ENCODE measurements at regions not wholly inside any gene's neighbourhood (a gene's known extent, or its start where the extent isn't known, plus 50 kb on each side); places are given as distances from the start of the nearest gene placed in this dataset.

- H3K9me3 Mint-ChIP-seq, result peaks cover 0 to 16% (median 7%) of the 10 kb centered on the region in 8 donors
- POLR2A ChIA-PET (ENCODE audit: partially characterized antibody), result no interaction called here
These were observed 99.3 kb upstream of the FAM20C start for GRCh38 chr7:92888-93672.

GRCh38 chr7:94251-94801, 98.0 kb upstream of the FAM20C start:
- Mint-ChIP-seq H3K4me1 (peaks cover 4 to 8% (median 5%) of the 10 kb centered on the region in 4 donors), H3K27ac (no peak overlapping the region), H3K36me3 (no peaks in the 10 kb centered on the region), H3K27me3 (peaks cover 8 to 14% of the 10 kb centered on the region in 2 donors), H3K9me3 (peaks cover 0 to 24% (median 12%) of the 10 kb centered on the region in 8 donors), H3K4me3 (no peak overlapping the region)
- DNase-seq, result no peak
- H3K4me1 ChIP-seq (ENCODE audit: insufficient read depth, low read length), result no peaks in the 10 kb centered on the region
- H3K27ac ChIP-seq (ENCODE audit: low read depth, low read length), result no peak overlapping the region
- no peaks in the 10 kb centered on the region for H3K27me3 ChIP-seq (ENCODE audit: insufficient read depth, low read length)
- ChIA-PET CTCF (ENCODE audit: partially characterized antibody) (no interaction called here), POLR2A (ENCODE audit: partially characterized antibody) (no interaction called here)
- no peaks in the 10 kb centered on the region for H3K9me3 ChIP-seq (ENCODE audit: control insufficient read depth in 1 of 2, low read length in 2 of 2)
- intact Hi-C loops (cut with micrococcal nuclease), result no loop called here
- H3K36me3 ChIP-seq (ENCODE audit: insufficient read depth, low read length), result no peaks in the 10 kb centered on the region
- H3K4me3 ChIP-seq (ENCODE audit: low read length in 2 of 2), result no peak overlapping the region

More at GRCh38 chr7:92888-93672, 99.3 kb upstream of the FAM20C start:
- no peaks in the 10 kb centered on the region for H3K36me3 Mint-ChIP-seq
- H3K27ac ChIP-seq (ENCODE audit: low read depth, low read length), result no peak overlapping the region
- peaks cover 8 to 14% of the 10 kb centered on the region in 2 donors for H3K27me3 Mint-ChIP-seq
- no peak overlapping the region for H3K27ac Mint-ChIP-seq
- no peak for DNase-seq
- H3K36me3 ChIP-seq (ENCODE audit: insufficient read depth, low read length), result no peaks in the 10 kb centered on the region
- no peaks in the 10 kb centered on the region for H3K4me1 ChIP-seq (ENCODE audit: insufficient read depth, low read length)
- no peak overlapping the region for H3K4me3 Mint-ChIP-seq
- H3K4me3 ChIP-seq (ENCODE audit: low read length in 2 of 2), result no peak overlapping the region
- CTCF ChIA-PET (ENCODE audit: partially characterized antibody), result no interaction called here
- no peaks in the 10 kb centered on the region for H3K9me3 ChIP-seq (ENCODE audit: control insufficient read depth in 1 of 2, low read length in 2 of 2)
- no peaks in the 10 kb centered on the region for H3K27me3 ChIP-seq (ENCODE audit: insufficient read depth, low read length)
- intact Hi-C loops (cut with micrococcal nuclease), result no loop called here
- H3K4me1 Mint-ChIP-seq, result peaks cover 4 to 8% (median 5%) of the 10 kb centered on the region in 4 donors

- ChIA-PET POLR2A (ENCODE audit: partially characterized antibody) (no interaction called here), CTCF (ENCODE audit: partially characterized antibody) (no interaction called here)
- Histone ChIP-seq H3K9me3 (ENCODE audit: control insufficient read depth in 1 of 2, low read length in 2 of 2) (no peaks in the 10 kb centered on the region), H3K27me3 (ENCODE audit: insufficient read depth, low read length) (no peaks in the 10 kb centered on the region), H3K27ac (ENCODE audit: low read depth, low read length) (no peak overlapping the region), H3K4me3 (ENCODE audit: low read length in 2 of 2) (no peak overlapping the region), H3K4me1 (ENCODE audit: insufficient read depth, low read length) (no peaks in the 10 kb centered on the region), H3K36me3 (ENCODE audit: insufficient read depth, low read length) (no peaks in the 10 kb centered on the region)
- H3K27ac Mint-ChIP-seq, result no peak overlapping the region
- intact Hi-C loops (cut with micrococcal nuclease), result no loop called here
- no peak for DNase-seq
- no peak overlapping the region for H3K4me3 Mint-ChIP-seq
- H3K9me3 Mint-ChIP-seq, result peaks cover 0 to 33% (median 13%) of the 10 kb centered on the region in 8 donors
- H3K4me1 Mint-ChIP-seq, result peaks cover 4 to 8% (median 5%) of the 10 kb centered on the region in 4 donors
- H3K36me3 Mint-ChIP-seq, result no peaks in the 10 kb centered on the region
- H3K27me3 Mint-ChIP-seq, result peaks cover 8 to 14% of the 10 kb centered on the region in 2 donors
These were observed 97.0 kb upstream of the FAM20C start for GRCh38 chr7:95180-95862.

GRCh38 chr7:95863-96260, 96.5 kb upstream of the FAM20C start:
- no peak overlapping the region for H3K27ac ChIP-seq (ENCODE audit: low read depth, low read length)
- no peaks in the 10 kb centered on the region for H3K27me3 ChIP-seq (ENCODE audit: insufficient read depth, low read length)
- Mint-ChIP-seq H3K9me3 (peaks cover 0 to 34% (median 13%) of the 10 kb centered on the region in 8 donors), H3K27me3 (peaks cover 7 to 13% of the 10 kb centered on the region in 2 donors), H3K36me3 (no peaks in the 10 kb centered on the region), H3K27ac (no peak overlapping the region), H3K4me1 (peaks cover 0 to 2% (median under 1%) of the 10 kb centered on the region in 4 donors), H3K4me3 (no peak overlapping the region)
- DNase-seq, result no peak
- H3K4me1 ChIP-seq (ENCODE audit: insufficient read depth, low read length), result no peaks in the 10 kb centered on the region
- no peaks in the 10 kb centered on the region for H3K36me3 ChIP-seq (ENCODE audit: insufficient read depth, low read length)
- intact Hi-C loops (cut with micrococcal nuclease), result no loop called here
- ChIA-PET POLR2A (ENCODE audit: partially characterized antibody) (no interaction called here), CTCF (ENCODE audit: partially characterized antibody) (no interaction called here)
- no peaks in the 10 kb centered on the region for H3K9me3 ChIP-seq (ENCODE audit: control insufficient read depth in 1 of 2, low read length in 2 of 2)
- no peak overlapping the region for H3K4me3 ChIP-seq (ENCODE audit: low read length in 2 of 2)

GRCh38 chr7:96861-97260, 95.5 kb upstream of the FAM20C start:
- Histone ChIP-seq H3K27me3 (ENCODE audit: insufficient read depth, low read length) (no peaks in the 10 kb centered on the region), H3K9me3 (ENCODE audit: control insufficient read depth in 1 of 2, low read length in 2 of 2) (no peaks in the 10 kb centered on the region), H3K36me3 (ENCODE audit: insufficient read depth, low read length) (no peaks in the 10 kb centered on the region), H3K27ac (ENCODE audit: low read depth, low read length) (no peak overlapping the region), H3K4me1 (ENCODE audit: insufficient read depth, low read length) (peaks cover 1% of the 10 kb centered on the region), H3K4me3 (ENCODE audit: low read length in 2 of 2) (no peak overlapping the region)
- Mint-ChIP-seq H3K9me3 (peaks cover 0 to 34% (median 15%) of the 10 kb centered on the region in 8 donors), H3K4me3 (no peak overlapping the region), H3K4me1 (peaks cover under 1 to 8% (median 1%) of the 10 kb centered on the region in 4 donors), H3K36me3 (no peaks in the 10 kb centered on the region), H3K27me3 (peaks cover 6 to 11% of the 10 kb centered on the region in 2 donors), H3K27ac (no peak overlapping the region)
- DNase-seq, result no peak
- intact Hi-C loops (cut with micrococcal nuclease), result no loop called here
- ChIA-PET CTCF (ENCODE audit: partially characterized antibody) (no interaction called here), POLR2A (ENCODE audit: partially characterized antibody) (no interaction called here)

GRCh38 chr7:97310-97841, 95.0 kb upstream of the FAM20C start:
- Mint-ChIP-seq H3K36me3 (no peaks in the 10 kb centered on the region), H3K4me3 (no peak overlapping the region), H3K9me3 (peaks cover 0 to 35% (median 17%) of the 10 kb centered on the region in 8 donors), H3K27me3 (peaks cover 4 to 11% of the 10 kb centered on the region in 2 donors), H3K4me1 (peaks cover 2 to 14% (median 5%) of the 10 kb centered on the region in 4 donors), H3K27ac (no peak overlapping the region)
- H3K27me3 ChIP-seq (ENCODE audit: insufficient read depth, low read length), result no peaks in the 10 kb centered on the region
- peaks cover 6% of the 10 kb centered on the region for H3K4me1 ChIP-seq (ENCODE audit: insufficient read depth, low read length)
- H3K4me3 ChIP-seq (ENCODE audit: low read length in 2 of 2), result no peak overlapping the region
- no peaks in the 10 kb centered on the region for H3K9me3 ChIP-seq (ENCODE audit: control insufficient read depth in 1 of 2, low read length in 2 of 2)
- intact Hi-C loops (cut with micrococcal nuclease), result no loop called here
- no peak overlapping the region for H3K27ac ChIP-seq (ENCODE audit: low read depth, low read length)
- DNase-seq, result no peak
- CTCF ChIA-PET (ENCODE audit: partially characterized antibody), result no interaction called here
- no peaks in the 10 kb centered on the region for H3K36me3 ChIP-seq (ENCODE audit: insufficient read depth, low read length)
- POLR2A ChIA-PET (ENCODE audit: partially characterized antibody), result no interaction called here

All from CD4-positive, alpha-beta memory T cell (primary cell).